OCI-LY1 (cell line): ENCODE measurements at regions not wholly inside any gene's neighbourhood (a gene's known extent, or its start where the extent isn't known, plus 50 kb on each side); places are given as distances from the start of the nearest gene placed in this dataset.
"Not testable (repeated sequence)": the region's sequence is repeated elsewhere in the genome, so short reads cannot be mapped to it uniquely, and the experiment has no call there.

Experiments
- H2AFZ ChIP-seq: fragments of 200-600 bp; sonication (generic), shearing (Covaris generic); 2 replicates; pipeline ENCODE4 v1.6.0; 2014; ENCODE audit warnings: antibody characterized with exemption, mild to moderate bottlenecking, low read length
- H3F3A ChIP-seq: fragments of 200-600 bp; sonication (generic), shearing (Covaris generic); 2 replicates; pipeline ENCODE4 v1.6.0; 2014; ENCODE audit warnings: mild to moderate bottlenecking, antibody characterized with exemption, low read length, moderate library complexity; ENCODE audit not compliant: insufficient read depth
- H3K27ac ChIP-seq: fragments of 200-600 bp; sonication (generic); 2 replicates; pipeline ENCODE4 v1.5.1; 2014; ENCODE audit warnings: low read length, mixed run types, mild to moderate bottlenecking, low read depth; ENCODE audit not compliant: poor library complexity, severe bottlenecking
- H3K27me3 ChIP-seq: fragments of 200-600 bp; sonication (generic); 2 replicates; pipeline ENCODE4 v1.6.0; 2014; ENCODE audit warnings: antibody characterized with exemption, mild to moderate bottlenecking, low read length, moderate library complexity; ENCODE audit not compliant: insufficient read depth
- H3K36me3 ChIP-seq: fragments of 200-600 bp; sonication (generic); 2 replicates; pipeline ENCODE4 v1.6.1; 2014; ENCODE audit warnings: mild to moderate bottlenecking, antibody characterized with exemption, low read length, moderate library complexity, mixed read lengths; ENCODE audit not compliant: insufficient read depth
- H3K4me1 ChIP-seq: fragments of 200-600 bp; sonication (generic); 2 replicates; pipeline ENCODE4 v1.5.1; 2014; ENCODE audit warnings: mild to moderate bottlenecking, low read length, moderate library complexity; ENCODE audit not compliant: insufficient read depth, severe bottlenecking
- H3K4me2 ChIP-seq: fragments of 200-600 bp; sonication (generic), shearing (Covaris generic); 2 replicates; pipeline ENCODE4 v1.6.1; 2014; ENCODE audit warnings: low read length
- H3K4me3 ChIP-seq: fragments of 200-600 bp; sonication (generic); 2 replicates; pipeline ENCODE4 v1.5.1; 2014; ENCODE audit warnings: low read length, low read depth, mild to moderate bottlenecking, mixed read lengths; ENCODE audit not compliant: poor library complexity, severe bottlenecking
- H3K79me2 ChIP-seq: fragments of 200-600 bp; shearing (Covaris generic); 2 replicates; pipeline ENCODE4 v1.6.1; 2016; ENCODE audit warnings: mixed run types, low read length, mixed read lengths; ENCODE audit not compliant: insufficient read depth
- H3K9ac ChIP-seq: fragments of 200-600 bp; sonication (generic), shearing (Covaris generic); 2 replicates; pipeline ENCODE4 v1.6.1; 2014; ENCODE audit warnings: mild to moderate bottlenecking, low read length, mixed read lengths
- H3K9me2 ChIP-seq: fragments of 200-600 bp; sonication (generic), shearing (Covaris generic); 2 replicates; pipeline ENCODE4 v1.6.1; 2014; ENCODE audit warnings: low read depth, mild to moderate bottlenecking, low read length, mixed read lengths
- H3K9me3 ChIP-seq: fragments of 200-600 bp; shearing (Covaris generic); 2 replicates; pipeline ENCODE4 v1.6.1; 2014; ENCODE audit warnings: low read length, mixed read lengths
- H4K20me1 ChIP-seq: fragments of 200-600 bp; sonication (generic), shearing (Covaris generic); 2 replicates; pipeline ENCODE4 v1.6.0; 2016; ENCODE audit warnings: mild to moderate bottlenecking, low read length; ENCODE audit not compliant: insufficient read depth
- CTCF ChIP-seq: fragments of 200-600 bp; sonication (generic), shearing (Covaris generic); IDR thresholded peaks from 2 replicates; pipeline ENCODE4 v1.5.1; 2017; ENCODE audit warnings: mild to moderate bottlenecking, antibody characterized with exemption, low read length, moderate library complexity, mixed read lengths
- EZH2 ChIP-seq: fragments of 200-600 bp; sonication (generic), shearing (Covaris generic); IDR thresholded peaks from 2 replicates; pipeline ENCODE4 v1.8.0; 2017; ENCODE audit warnings: borderline replicate concordance, mixed run types, mild to moderate bottlenecking, antibody characterized with exemption, low read length, moderate library complexity, mixed read lengths

- Histone ChIP-seq H3K36me3 (no peaks in the 10 kb centered on the region), H4K20me1 (no peaks in the 10 kb centered on the region), H3K4me3 (no peak overlapping the region), H3K27me3 (no peaks in the 10 kb centered on the region), H3K9me3 (no peaks in the 10 kb centered on the region), H3F3A (no peaks in the 10 kb centered on the region), H3K4me2 (no peak overlapping the region), H2AFZ (no peak overlapping the region), H3K79me2 (no peaks in the 10 kb centered on the region), H3K9ac (no peak overlapping the region), H3K4me1 (no peaks in the 10 kb centered on the region), H3K27ac (no peak overlapping the region), H3K9me2 (no peaks in the 10 kb centered on the region)
- TF ChIP-seq CTCF (no peak), EZH2 (no peak)
These were observed 487.2 kb downstream of the XYLT1 start for GRCh38 chr16:16983582-16983981.

GRCh38 chr16:16984091-16984490 is 486.7 kb downstream of the XYLT1 start:
- H3K4me3 ChIP-seq, H3K27me3 ChIP-seq, H3K79me2 ChIP-seq, H3K9me3 ChIP-seq, H4K20me1 ChIP-seq, H3K9me2 ChIP-seq, H3K4me2 ChIP-seq, H2AFZ ChIP-seq, H3K4me1 ChIP-seq, H3K36me3 ChIP-seq, H3K9ac ChIP-seq, H3K27ac ChIP-seq, H3F3A ChIP-seq: not testable (repeated sequence)

- TF ChIP-seq EZH2, result no peak
- TF ChIP-seq CTCF, result no peak
- H4K20me1 ChIP-seq, result no peaks in the 10 kb centered on the region
- no peaks in the 10 kb centered on the region for H3K36me3 ChIP-seq
- H3K9me3 ChIP-seq, result no peaks in the 10 kb centered on the region
- H3K27me3 ChIP-seq, result no peaks in the 10 kb centered on the region
- H3K4me1 ChIP-seq, result no peaks in the 10 kb centered on the region
- H3K4me3 ChIP-seq, result no peak overlapping the region
- no peak overlapping the region for H3K9ac ChIP-seq
- H2AFZ ChIP-seq, result no peak overlapping the region
- no peaks in the 10 kb centered on the region for H3F3A ChIP-seq
- no peaks in the 10 kb centered on the region for H3K79me2 ChIP-seq
- no peak overlapping the region for H3K27ac ChIP-seq
- H3K9me2 ChIP-seq, result no peaks in the 10 kb centered on the region
- H3K4me2 ChIP-seq, result no peak overlapping the region
These were observed 485.1 kb downstream of the XYLT1 start for GRCh38 chr16:16985707-16986106.

GRCh38 chr16:16988963-16989362 is 481.8 kb downstream of the XYLT1 start:
- Histone ChIP-seq H3K9me2 (no peaks in the 10 kb centered on the region), H3K4me2 (no peak overlapping the region), H3K4me1 (no peaks in the 10 kb centered on the region), H3K36me3 (no peaks in the 10 kb centered on the region), H3K27ac (no peak overlapping the region), H4K20me1 (no peaks in the 10 kb centered on the region), H2AFZ (no peak overlapping the region), H3K27me3 (no peaks in the 10 kb centered on the region), H3K4me3 (no peak overlapping the region), H3K79me2 (no peaks in the 10 kb centered on the region), H3K9me3 (no peaks in the 10 kb centered on the region), H3F3A (no peaks in the 10 kb centered on the region), H3K9ac (no peak overlapping the region)
- no peak for TF ChIP-seq CTCF
- TF ChIP-seq EZH2, result no peak
